ENCODE measurements at regions not wholly inside any gene's neighbourhood (a gene's known extent, or its start where the extent isn't known, plus 50 kb on each side); places are given as distances from the start of the nearest gene placed in this dataset.

DNA sequence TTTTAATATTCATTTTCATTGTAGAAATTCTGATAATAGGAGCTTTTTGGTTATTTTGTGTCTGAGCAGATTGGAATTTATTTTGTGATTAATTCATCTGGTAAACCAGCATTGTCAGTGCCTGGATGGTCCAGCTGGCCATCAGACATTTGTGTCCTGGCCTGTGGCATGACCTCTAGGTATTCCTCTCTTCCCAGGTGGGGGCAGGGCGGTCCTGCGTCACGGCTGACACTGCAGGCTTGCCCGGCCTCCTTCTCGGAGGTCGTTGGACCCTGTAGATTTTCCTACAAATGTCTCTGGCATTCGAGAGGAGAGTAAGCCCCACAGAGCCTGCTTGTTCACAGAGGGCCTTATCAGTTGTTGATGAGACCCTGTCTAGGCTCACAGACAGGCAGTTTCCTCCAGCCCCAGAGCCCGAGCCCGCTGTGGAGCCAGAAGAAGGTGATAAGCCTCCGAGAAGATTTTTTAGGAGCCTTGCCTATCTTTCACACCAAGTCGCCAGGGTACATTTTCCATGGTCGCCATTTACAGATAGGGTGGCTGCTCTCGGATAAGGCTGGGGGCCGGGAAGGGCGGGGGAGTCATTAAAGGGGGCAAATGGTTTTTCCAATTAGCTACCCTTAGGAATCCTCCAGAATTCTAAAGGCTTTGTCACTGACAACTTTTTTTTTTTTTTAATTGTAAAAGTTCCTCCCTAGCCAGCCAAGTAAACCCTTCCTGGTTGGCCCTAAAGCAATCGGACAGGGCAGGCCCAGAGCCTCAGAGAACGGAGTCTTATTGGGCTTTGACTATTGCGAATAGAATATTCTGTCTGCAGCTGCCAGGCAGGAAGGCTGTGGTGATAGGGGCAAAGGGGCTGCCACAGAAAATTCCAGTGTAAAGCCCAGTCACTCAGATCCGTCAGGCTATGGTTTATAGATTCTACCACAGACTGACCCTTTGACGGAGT, 78.1 kb upstream of the TBX20 start:
- DNase-seq, result no peak

DNA sequence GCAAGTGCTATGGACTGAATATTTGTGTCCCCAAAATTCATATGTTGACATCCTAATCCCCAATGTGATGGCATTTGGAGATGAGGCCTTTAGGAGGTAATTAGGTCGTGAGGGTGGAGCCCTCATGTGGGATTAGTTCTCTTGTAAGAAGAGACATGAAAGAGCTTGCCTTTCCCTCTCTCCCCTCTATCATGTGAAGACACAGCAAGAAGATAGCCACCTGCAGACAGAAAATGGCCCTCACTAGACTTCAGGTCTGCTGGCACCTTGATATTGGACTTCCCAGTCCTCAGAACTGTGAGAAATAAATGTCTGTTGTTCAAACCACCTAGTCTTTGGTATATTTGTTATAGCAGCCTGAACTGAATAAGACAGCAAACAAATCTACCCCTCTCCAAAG, 75.1 kb upstream of the TBX20 start:
- no peak for DNase-seq

DNA sequence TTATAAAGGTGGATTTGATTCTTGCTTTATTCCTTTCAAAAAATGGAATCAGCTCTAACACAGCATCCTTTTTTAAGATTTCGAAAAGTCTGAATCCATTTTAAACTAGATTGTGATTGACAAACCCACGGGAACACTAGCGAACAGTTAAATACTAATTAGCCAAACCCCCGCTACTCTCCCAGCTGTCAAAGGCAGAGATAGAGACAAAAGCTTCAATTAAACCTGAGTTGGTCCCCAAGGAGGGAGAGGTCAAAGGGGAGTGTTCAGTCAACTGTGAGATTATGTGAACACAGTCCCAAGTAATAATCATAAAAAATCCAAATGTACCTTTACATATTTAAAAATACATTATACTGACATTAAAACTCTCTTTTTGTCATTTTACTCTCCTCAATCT, 65.7 kb upstream of the TBX20 start:
- no peak for DNase-seq

DNA sequence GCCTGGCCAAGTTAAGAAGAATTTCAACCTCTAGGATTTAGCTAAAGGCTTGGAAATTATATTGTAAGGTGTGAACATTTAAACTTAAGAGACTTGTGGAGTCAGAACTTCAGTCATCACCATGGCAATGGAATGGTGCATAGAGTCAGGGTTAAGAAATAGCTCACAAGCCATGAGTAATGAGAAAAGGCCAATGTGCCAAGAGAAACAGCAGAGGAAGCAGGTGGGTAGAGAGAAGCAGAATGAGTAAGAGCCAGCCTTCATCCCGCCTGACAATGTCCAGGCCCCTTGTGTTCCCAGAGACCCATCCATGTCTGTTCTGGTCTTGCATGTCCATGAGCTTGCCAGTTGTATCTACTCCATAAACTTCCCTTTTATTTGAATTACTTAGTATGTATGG, 62.6 kb upstream of the TBX20 start:
- no peak for DNase-seq

GRCh38 chr7:35315517-35315916, 61.6 kb upstream of the TBX20 start:
- no peak for DNase-seq

- DNase-seq, result no peak
These were observed 60.5 kb upstream of the TBX20 start for GRCh38 chr7:35314354-35314753.

- no peak for DNase-seq
These were observed 59.7 kb upstream of the TBX20 start for GRCh38 chr7:35313575-35313974.

All from bone marrow (tissue), 2 donors.